ENCODE measurements at regions not wholly inside any gene's neighbourhood (a gene's known extent, or its start where the extent isn't known, plus 50 kb on each side); places are given as distances from the start of the nearest gene placed in this dataset.

GRCh38 chr1:82565546-82565945 is 764.8 kb downstream of the ADGRL2 start:
- H3K27me3 ChIP-seq, result no peaks in the 10 kb centered on the region
- TF ChIP-seq POLR2A (IDR thresholded peaks at IDR 0.05) (no peak), CTCF (IDR thresholded peaks at IDR 0.05) (no peak)
- H3K4me3 ChIP-seq, result no peak overlapping the region
- no peaks in the 10 kb centered on the region for H3K9me3 ChIP-seq
- no peaks in the 10 kb centered on the region for H3K36me3 ChIP-seq
- H3K4me1 ChIP-seq, result no peaks in the 10 kb centered on the region
- no peak for DNase-seq
- H3K27ac ChIP-seq, result no peak overlapping the region

- H3K4me1 ChIP-seq, result no peaks in the 10 kb centered on the region
- no peaks in the 10 kb centered on the region for H3K36me3 ChIP-seq
- DNase-seq, result no peak
- H3K9me3 ChIP-seq, result no peaks in the 10 kb centered on the region
- TF ChIP-seq POLR2A (IDR thresholded peaks at IDR 0.05) (no peak), CTCF (IDR thresholded peaks at IDR 0.05) (no peak)
- H3K27me3 ChIP-seq, result no peaks in the 10 kb centered on the region
- H3K27ac ChIP-seq, result no peak overlapping the region
- no peak overlapping the region for H3K4me3 ChIP-seq
Measured at GRCh38 chr1:82565146-82565545, 764.4 kb downstream of the ADGRL2 start.

GRCh38 chr1:82564333-82564732 is 763.6 kb downstream of the ADGRL2 start:
- no peak for DNase-seq
- TF ChIP-seq POLR2A (IDR thresholded peaks at IDR 0.05) (no peak), CTCF (IDR thresholded peaks at IDR 0.05) (no peak)

DNA sequence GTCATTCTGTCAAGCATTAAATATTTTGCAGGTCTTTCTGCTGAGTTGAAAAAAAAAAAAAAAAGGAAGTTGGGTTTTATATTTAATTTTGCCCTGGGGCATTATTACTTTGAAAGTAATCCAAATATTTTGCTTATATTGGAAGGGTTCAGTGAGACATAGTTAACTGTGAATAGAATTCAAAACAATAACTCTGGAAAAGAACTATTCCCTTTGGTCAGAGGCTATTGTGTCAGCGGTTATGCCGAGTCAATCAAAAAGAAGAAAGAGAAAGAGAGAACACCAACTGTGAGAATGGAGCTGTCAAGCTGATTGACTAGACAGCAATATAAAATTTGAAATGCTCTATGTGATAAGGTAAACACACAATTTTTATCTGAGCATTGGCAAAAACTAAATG is 761.7 kb downstream of the ADGRL2 start:
- H3K36me3 ChIP-seq, result no peaks in the 10 kb centered on the region
- DNase-seq, result no peak
- H3K4me1 ChIP-seq, result no peaks in the 10 kb centered on the region
- no peak overlapping the region for H3K27ac ChIP-seq
- H3K9me3 ChIP-seq, result no peaks in the 10 kb centered on the region
- no peaks in the 10 kb centered on the region for H3K27me3 ChIP-seq
- TF ChIP-seq POLR2A (IDR thresholded peaks at IDR 0.05), result no peak
- no peak for TF ChIP-seq CTCF (IDR thresholded peaks at IDR 0.05)
- no peak overlapping the region for H3K4me3 ChIP-seq

More at GRCh38 chr1:82564333-82564732, 763.6 kb downstream of the ADGRL2 start:
- H3K36me3 ChIP-seq, result no peaks in the 10 kb centered on the region
- H3K27me3 ChIP-seq, result no peaks in the 10 kb centered on the region
- H3K9me3 ChIP-seq, result no peaks in the 10 kb centered on the region
- no peak overlapping the region for H3K4me3 ChIP-seq
- H3K27ac ChIP-seq, result no peak overlapping the region
- no peaks in the 10 kb centered on the region for H3K4me1 ChIP-seq

- TF ChIP-seq CTCF (IDR thresholded peaks at IDR 0.05) (no peak), POLR2A (IDR thresholded peaks at IDR 0.05) (no peak)
- no peak overlapping the region for H3K27ac ChIP-seq
Measured at GRCh38 chr1:82560566-82560965, 759.8 kb downstream of the ADGRL2 start.

DNA sequence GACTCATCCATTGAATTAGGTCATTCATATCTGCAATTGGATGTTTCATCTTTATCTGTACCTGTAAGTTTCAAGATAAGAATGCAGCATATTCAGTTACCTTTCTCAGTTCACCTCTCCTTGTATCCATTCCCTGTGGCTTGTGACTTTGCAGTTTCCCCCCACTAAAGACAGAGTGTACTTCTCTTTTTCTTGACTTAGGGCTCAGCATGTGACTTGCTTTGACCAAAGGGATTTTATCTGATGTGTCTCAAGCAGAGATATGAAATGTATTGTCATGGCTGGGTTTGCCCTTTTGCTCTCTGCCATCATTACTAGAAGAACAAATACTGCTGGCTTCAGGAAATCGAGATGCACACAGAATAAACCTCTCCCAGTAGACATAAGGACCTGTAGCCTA is 754.8 kb downstream of the ADGRL2 start:
- Histone ChIP-seq H3K4me1 (no peaks in the 10 kb centered on the region), H3K36me3 (no peaks in the 10 kb centered on the region), H3K27me3 (no peaks in the 10 kb centered on the region), H3K4me3 (no peak overlapping the region), H3K27ac (no peak overlapping the region), H3K9me3 (no peaks in the 10 kb centered on the region)
- TF ChIP-seq CTCF (IDR thresholded peaks at IDR 0.05) (no peak), POLR2A (IDR thresholded peaks at IDR 0.05) (no peak)
- no peak for DNase-seq

More at GRCh38 chr1:82560566-82560965, 759.8 kb downstream of the ADGRL2 start:
- Histone ChIP-seq H3K4me1 (no peaks in the 10 kb centered on the region), H3K27me3 (no peaks in the 10 kb centered on the region), H3K36me3 (no peaks in the 10 kb centered on the region), H3K4me3 (no peak overlapping the region), H3K9me3 (no peaks in the 10 kb centered on the region)
- no peak for DNase-seq

Data from Peyer's patch (tissue), 4 donors.